Peyer's patch (tissue), 4 donors: ENCODE measurements at regions not wholly inside any gene's neighbourhood (a gene's known extent, or its start where the extent isn't known, plus 50 kb on each side); places are given as distances from the start of the nearest gene placed in this dataset.

Experiments
- CTCF ChIP-seq, 6 experiments: fragments of 450-650 bp in 4 of 6; fragments of 200-600 bp in 2 of 6; sonication (generic) in 1 of 6; IDR thresholded peaks; one replicate each; pipeline ENCODE4 v1.5.1; 2017 to 2019; ENCODE audit warnings: antibody characterized with exemption in 6 of 6, mild to moderate bottlenecking in 3 of 6, moderate library complexity in 1 of 6
- POLR2A ChIP-seq, 2 donors: fragments of 450-650 bp; IDR thresholded peaks; one replicate each; pipeline ENCODE4 v1.5.1; 2017; ENCODE audit warnings: antibody characterized with exemption in 2 of 2, mild to moderate bottlenecking in 2 of 2, moderate library complexity in 2 of 2

- TF ChIP-seq CTCF (IDR thresholded peaks at IDR 0.05) (no peak), POLR2A (IDR thresholded peaks at IDR 0.05) (no peak)
Measured at GRCh38 chr7:21215307-21215706, 212.6 kb upstream of the SP4 start.
